Endodermal cell (in vitro differentiated cells): ENCODE measurements at regions not wholly inside any gene's neighbourhood (a gene's known extent, or its start where the extent isn't known, plus 50 kb on each side); places are given as distances from the start of the nearest gene placed in this dataset.

Source experiments
- DNase-seq: peaks from one replicate; pipeline ENCODE4 v3.0.0-alpha.2; 2017
- H3K27ac ChIP-seq: 2 replicates; pipeline ENCODE4 v1.5.1; 2013; ENCODE audit warnings: mild to moderate bottlenecking, low read depth, low read length, moderate library complexity
- H3K27me3 ChIP-seq: 2 replicates; pipeline ENCODE4 v1.6.1; 2013; ENCODE audit warnings: mild to moderate bottlenecking, low read length, moderate library complexity; ENCODE audit not compliant: insufficient read depth, control insufficient read depth, poor library complexity, severe bottlenecking
- H3K36me3 ChIP-seq: 2 replicates; pipeline ENCODE4 v1.7.0; 2013; ENCODE audit warnings: mild to moderate bottlenecking, low read length, moderate library complexity; ENCODE audit not compliant: control insufficient read depth, insufficient read depth
- H3K4me1 ChIP-seq: one replicate; pipeline ENCODE4 v1.7.0; 2013; ENCODE audit warnings: low read length; ENCODE audit not compliant: control insufficient read depth, insufficient read depth
- H3K4me3 ChIP-seq: 2 replicates; pipeline ENCODE4 v1.5.1; 2013; ENCODE audit warnings: mild to moderate bottlenecking, low read length, moderate library complexity
- H3K9ac ChIP-seq: 2 replicates; pipeline ENCODE4 v1.6.1; 2013; ENCODE audit warnings: mild to moderate bottlenecking, low read length, moderate library complexity; ENCODE audit not compliant: poor library complexity, severe bottlenecking; ENCODE audit errors: extremely low read depth
- H3K9me3 ChIP-seq: 2 replicates; pipeline ENCODE4 v1.6.1; 2013; ENCODE audit warnings: mild to moderate bottlenecking, low read length, moderate library complexity; ENCODE audit not compliant: control insufficient read depth
- H3K27ac Mint-ChIP-seq: 2 replicates; pipeline ENCODE4 v1.8.0; 2020; ENCODE audit warnings: mixed read lengths
- H3K27me3 Mint-ChIP-seq: 2 replicates; pipeline ENCODE4 v1.8.0; 2021; ENCODE audit warnings: mild to moderate bottlenecking, mixed read lengths; ENCODE audit not compliant: insufficient read depth
- H3K36me3 Mint-ChIP-seq: 2 replicates; pipeline ENCODE4 v1.8.0; 2020; ENCODE audit warnings: low read depth, mixed read lengths
- H3K4me1 Mint-ChIP-seq: 2 replicates; pipeline ENCODE4 v1.8.0; 2020; ENCODE audit warnings: mixed read lengths
- H3K4me3 Mint-ChIP-seq: 2 replicates; pipeline ENCODE4 v1.8.0; 2020; ENCODE audit warnings: mild to moderate bottlenecking, moderate library complexity, mixed read lengths
- H3K9me3 Mint-ChIP-seq: 2 replicates; pipeline ENCODE4 v1.8.0; 2020; ENCODE audit warnings: mild to moderate bottlenecking, mixed read lengths
- CTCF ChIP-seq: fragments of 200-600 bp; sonication (generic); conservative IDR thresholded peaks from 2 replicates; pipeline ENCODE4 v1.5.0; 2021; ENCODE audit warnings: antibody characterized with exemption, mild to moderate bottlenecking
- WGBS, 2 experiments: methylation state at CpG; one replicate each; pipeline versions ENCODE4 v1.1.5 to v1.1.7; 2013; ENCODE audit warnings: missing lambda C conversion rate in 2 of 2, mixed read lengths in 1 of 2; ENCODE audit not compliant: insufficient coverage in 1 of 2, insufficient read length in 1 of 2; 5-methylcytosine and 5-hydroxymethylcytosine counted together

DNA sequence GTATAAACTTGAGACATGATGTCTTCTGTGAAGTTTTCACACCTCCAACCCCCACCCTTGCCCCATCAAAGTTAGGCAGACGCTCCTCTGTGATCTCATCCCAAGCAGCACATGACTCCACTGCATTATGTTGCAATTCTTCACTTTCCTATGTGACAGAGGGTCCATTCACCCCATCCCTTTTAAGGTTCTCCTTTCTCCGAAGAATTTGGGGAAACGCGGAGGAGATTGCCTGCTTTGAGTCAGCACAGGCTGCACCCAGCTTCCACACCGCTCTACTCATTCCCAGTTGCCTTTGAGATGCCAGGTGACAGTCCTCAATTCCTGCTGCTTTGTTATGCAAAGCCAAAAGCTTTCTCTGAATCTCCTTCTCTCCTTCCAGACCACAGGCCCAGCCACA, 61.8 kb downstream of the PHLDA1 start:
- H3K36me3 ChIP-seq: no peaks in the 10 kb centered on the region
- Mint-ChIP-seq H3K4me3 (no peak overlapping the region), H3K36me3 (no peaks in the 10 kb centered on the region), H3K4me1 (peaks cover 27% of the 10 kb centered on the region), H3K9me3 (no peaks in the 10 kb centered on the region), H3K27me3 (no peaks in the 10 kb centered on the region), H3K27ac (no peak overlapping the region)
- no peaks in the 10 kb centered on the region for H3K27me3 ChIP-seq
- H3K9ac ChIP-seq: no peak overlapping the region
- TF ChIP-seq CTCF: no peak
- no peak overlapping the region for H3K27ac ChIP-seq
- no peak overlapping the region for H3K4me3 ChIP-seq
- 40 to 83% methylated on average over 1 to 5 of the region's 5 CpGs for WGBS, 2 experiments
- peaks cover 6% of the 10 kb centered on the region for H3K4me1 ChIP-seq
- no peaks in the 10 kb centered on the region for H3K9me3 ChIP-seq
- peak; percentile 83 for DNase-seq

DNA sequence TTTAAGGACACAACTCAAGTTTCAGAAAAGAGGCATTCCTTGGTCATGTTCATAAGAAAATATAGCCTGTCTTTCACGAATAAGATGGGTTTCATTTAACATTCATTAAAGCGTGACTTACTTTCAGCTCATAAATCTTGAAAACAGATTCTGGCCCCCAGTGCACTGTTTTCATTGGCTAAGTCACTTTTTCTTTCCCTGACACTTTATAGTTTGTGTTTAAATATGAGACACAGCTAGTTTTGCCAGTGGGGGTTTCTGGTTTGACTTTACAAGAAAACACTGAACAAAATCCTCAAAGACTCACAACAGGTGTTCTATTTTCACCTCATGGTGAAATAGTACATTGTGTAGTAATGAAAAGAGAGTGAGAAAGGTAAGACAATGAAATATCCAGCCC, 65.9 kb downstream of the PHLDA1 start:
- Mint-ChIP-seq H3K27ac (no peak overlapping the region), H3K4me1 (peaks cover 22% of the 10 kb centered on the region), H3K27me3 (no peaks in the 10 kb centered on the region), H3K36me3 (no peaks in the 10 kb centered on the region), H3K9me3 (no peaks in the 10 kb centered on the region), H3K4me3 (no peak overlapping the region)
- H3K4me3 ChIP-seq: no peak overlapping the region
- no peaks in the 10 kb centered on the region for H3K36me3 ChIP-seq
- H3K27me3 ChIP-seq: no peaks in the 10 kb centered on the region
- no peak for TF ChIP-seq CTCF
- H3K4me1 ChIP-seq: no peaks in the 10 kb centered on the region
- WGBS, 2 experiments: 89 to 100% methylated on average over 2 of the region's 2 CpGs
- H3K27ac ChIP-seq: no peak overlapping the region
- no peak for DNase-seq
- no peak overlapping the region for H3K9ac ChIP-seq
- H3K9me3 ChIP-seq: no peaks in the 10 kb centered on the region

- Mint-ChIP-seq H3K27me3 (no peaks in the 10 kb centered on the region), H3K4me1 (peaks cover 24% of the 10 kb centered on the region), H3K4me3 (no peak overlapping the region), H3K27ac (no peak overlapping the region), H3K36me3 (no peaks in the 10 kb centered on the region), H3K9me3 (no peaks in the 10 kb centered on the region)
- H3K4me3 ChIP-seq: no peak overlapping the region
- no peak overlapping the region for H3K9ac ChIP-seq
- no peak for DNase-seq
- no peak for TF ChIP-seq CTCF
- 88 to 91% methylated on average over 1 of the region's 1 CpG for WGBS, 2 experiments
- no peak overlapping the region for H3K27ac ChIP-seq
- no peaks in the 10 kb centered on the region for H3K36me3 ChIP-seq
- H3K27me3 ChIP-seq: no peaks in the 10 kb centered on the region
- H3K9me3 ChIP-seq: no peaks in the 10 kb centered on the region
- H3K4me1 ChIP-seq: peaks cover 3% of the 10 kb centered on the region
Observed at GRCh38 chr12:75964150-75964549, 67.4 kb downstream of the PHLDA1 start.
